ENCODE measurements at regions not wholly inside any gene's neighbourhood (a gene's known extent, or its start where the extent isn't known, plus 50 kb on each side); places are given as distances from the start of the nearest gene placed in this dataset.
A peak's percentile ranks its signal among the peaks of the same experiment; 100 is the strongest.
"Not testable (repeated sequence)": the region's sequence is repeated elsewhere in the genome, so short reads cannot be mapped to it uniquely, and the experiment has no call there.

DNA sequence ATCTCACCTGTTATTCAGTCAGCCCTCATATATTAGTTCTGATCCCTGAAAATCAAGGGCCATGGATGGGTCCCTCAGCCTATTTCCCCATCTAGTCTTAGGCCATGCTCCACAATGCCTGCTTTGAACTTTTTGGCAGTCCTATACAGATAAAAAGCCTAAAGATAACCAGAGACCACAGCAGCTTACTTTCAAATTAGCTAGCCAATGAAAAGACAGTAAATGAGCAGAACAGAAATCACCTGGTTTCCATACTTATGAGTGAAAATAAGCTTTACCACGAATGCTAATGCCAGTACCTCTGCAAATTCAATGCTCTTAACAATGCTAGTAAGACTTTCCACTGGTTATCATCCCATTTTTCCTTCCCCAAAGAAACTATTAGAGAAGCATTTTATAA lies 141.6 kb upstream of the SPRED1 start:
- H3K4me3 ChIP-seq (ENCODE audit: control insufficient read depth, low read depth, low read length), result no peak overlapping the region
- DNase-seq (ENCODE audit: low read depth), result no peak

DNA sequence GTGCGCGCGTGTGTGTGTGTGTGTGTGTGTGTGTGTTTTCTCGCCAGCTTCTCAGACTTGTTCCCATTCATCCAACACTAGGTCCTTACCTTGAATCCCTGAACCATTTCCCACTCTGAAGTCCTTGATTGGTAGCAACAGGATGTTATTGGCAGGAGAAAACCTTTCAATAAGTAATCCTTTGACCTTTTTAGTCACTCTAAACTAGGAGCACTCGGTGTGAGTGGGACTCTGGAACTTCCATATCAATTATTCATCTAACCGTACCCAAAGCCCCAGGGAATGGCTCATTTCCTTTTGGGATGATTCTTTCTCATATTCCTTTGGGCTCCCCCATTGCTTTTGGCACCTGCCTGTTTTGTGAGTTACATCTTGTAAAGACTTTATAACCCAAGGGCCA lies 140.2 kb upstream of the SPRED1 start:
- no peak for TF ChIP-seq CTCF (conservative IDR thresholded peaks at IDR 0.05; ENCODE audit: control insufficient read depth, insufficient read depth, low read depth, low read length)

More for the DNA sequence above, 141.6 kb upstream of the SPRED1 start:
- no peak for TF ChIP-seq CTCF (conservative IDR thresholded peaks at IDR 0.05; ENCODE audit: control insufficient read depth, insufficient read depth, low read depth, low read length)

GRCh38 chr15:38115121-38115520 lies 137.5 kb upstream of the SPRED1 start:
- H3K4me3 ChIP-seq (ENCODE audit: control insufficient read depth, low read depth, low read length), result no peak overlapping the region
- DNase-seq (ENCODE audit: low read depth), result no peak
- no peak for TF ChIP-seq CTCF (conservative IDR thresholded peaks at IDR 0.05; ENCODE audit: control insufficient read depth, insufficient read depth, low read depth, low read length)

More for the DNA sequence above, 140.2 kb upstream of the SPRED1 start:
- DNase-seq (ENCODE audit: low read depth), result peak; percentile 37
- H3K4me3 ChIP-seq (ENCODE audit: control insufficient read depth, low read depth, low read length), result no peak overlapping the region

DNA sequence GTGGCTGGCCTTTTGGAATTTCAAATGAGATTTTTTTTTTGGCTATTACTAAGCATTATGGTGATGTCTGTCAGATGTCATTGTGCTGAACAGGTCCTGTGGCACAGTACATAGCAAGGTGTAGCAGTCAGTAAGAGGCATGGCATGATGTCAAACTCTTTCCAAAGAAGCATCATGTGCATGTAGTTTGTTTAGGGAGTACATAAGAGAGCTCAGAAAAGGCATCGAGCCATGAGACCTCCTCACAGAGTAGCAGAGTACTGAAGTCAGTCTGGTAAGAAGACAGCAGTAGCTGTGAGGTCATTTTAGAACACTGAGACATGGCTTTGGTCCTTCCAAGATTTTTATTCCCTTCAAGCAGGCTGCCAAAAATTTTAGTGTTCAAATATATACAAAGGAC lies 134.9 kb upstream of the SPRED1 start:
- no peak for TF ChIP-seq CTCF (conservative IDR thresholded peaks at IDR 0.05; ENCODE audit: control insufficient read depth, insufficient read depth, low read depth, low read length)
- H3K4me3 ChIP-seq (ENCODE audit: control insufficient read depth, low read depth, low read length), result no peak overlapping the region
- no peak for DNase-seq (ENCODE audit: low read depth)

GRCh38 chr15:38119865-38120264 lies 132.8 kb upstream of the SPRED1 start:
- H3K4me3 ChIP-seq (ENCODE audit: control insufficient read depth, low read depth, low read length); DNase-seq (ENCODE audit: low read depth): not testable (repeated sequence)

DNA sequence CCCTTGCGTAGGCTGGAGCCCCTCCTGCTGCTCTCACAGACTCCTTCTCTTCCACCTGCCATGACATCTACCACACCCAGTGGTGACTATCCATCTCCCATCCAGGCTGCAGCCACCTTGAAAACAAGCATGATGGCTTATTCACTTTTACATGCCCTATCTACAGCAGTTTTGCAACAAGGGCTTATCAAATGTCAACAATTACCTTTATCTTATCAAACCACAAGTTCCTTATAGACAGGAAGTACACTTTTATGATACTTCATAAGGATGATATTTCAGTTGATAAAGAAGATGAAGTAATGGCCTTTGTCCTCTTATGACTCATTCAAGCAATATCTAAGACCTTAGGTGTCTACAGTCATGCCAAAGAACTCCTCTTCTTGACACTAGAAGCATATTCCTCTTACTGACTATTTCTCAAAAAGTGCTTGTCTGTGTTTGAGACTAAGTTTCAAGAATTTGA lies 125.3 kb upstream of the SPRED1 start:
- no peak for DNase-seq (ENCODE audit: low read depth)
- H3K4me3 ChIP-seq (ENCODE audit: control insufficient read depth, low read depth, low read length), result no peak overlapping the region
- no peak for TF ChIP-seq CTCF (conservative IDR thresholded peaks at IDR 0.05; ENCODE audit: control insufficient read depth, insufficient read depth, low read depth, low read length)

GRCh38 chr15:38128341-38128781 lies 124.3 kb upstream of the SPRED1 start:
- DNase-seq (ENCODE audit: low read depth), result peak; percentile 70
- no peak for TF ChIP-seq CTCF (conservative IDR thresholded peaks at IDR 0.05; ENCODE audit: control insufficient read depth, insufficient read depth, low read depth, low read length)
- no peak overlapping the region for H3K4me3 ChIP-seq (ENCODE audit: control insufficient read depth, low read depth, low read length)
